ENCODE measurements at regions not wholly inside any gene's neighbourhood (a gene's known extent, or its start where the extent isn't known, plus 50 kb on each side); places are given as distances from the start of the nearest gene placed in this dataset.

DNA sequence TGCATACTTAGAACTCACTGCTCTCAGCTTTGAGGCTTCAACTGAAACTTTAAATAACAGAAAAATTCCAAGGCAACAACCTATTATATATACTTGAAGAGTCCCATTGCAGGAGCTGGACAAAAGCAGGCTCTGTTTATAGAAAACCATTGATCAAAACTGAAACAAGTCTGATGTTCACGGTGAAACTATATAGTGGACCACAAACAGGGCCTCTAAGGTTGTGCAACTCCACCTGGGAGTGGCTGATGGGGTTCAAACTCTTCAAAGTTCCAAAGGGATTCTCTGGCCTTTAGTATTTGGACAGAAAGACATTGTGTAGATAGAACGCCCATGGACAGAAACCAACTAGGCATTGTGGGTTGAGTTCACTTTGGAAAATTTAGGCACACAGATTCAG lies 140.3 kb downstream of the ZC3H11B start:
- DNase-seq, result no peak

DNA sequence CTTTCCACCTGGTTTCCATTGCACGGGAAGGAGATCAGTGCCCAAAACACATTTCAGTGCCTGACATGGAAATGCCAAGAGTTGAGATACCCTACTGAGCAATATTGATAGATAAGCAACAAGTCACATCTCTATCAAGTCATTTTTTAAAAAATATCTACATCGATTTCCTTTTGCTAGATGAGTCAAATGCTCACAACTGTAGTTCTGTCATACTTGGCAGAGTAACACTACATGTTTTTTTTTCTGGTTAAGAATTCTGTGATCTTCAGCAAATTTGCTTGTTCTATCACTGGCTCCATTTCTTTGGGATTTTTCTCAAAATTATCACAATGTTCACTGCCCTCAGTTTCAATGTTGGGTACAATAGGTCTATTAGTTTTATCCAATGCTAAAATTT lies 145.4 kb downstream of the ZC3H11B start:
- no peak for DNase-seq

DNA sequence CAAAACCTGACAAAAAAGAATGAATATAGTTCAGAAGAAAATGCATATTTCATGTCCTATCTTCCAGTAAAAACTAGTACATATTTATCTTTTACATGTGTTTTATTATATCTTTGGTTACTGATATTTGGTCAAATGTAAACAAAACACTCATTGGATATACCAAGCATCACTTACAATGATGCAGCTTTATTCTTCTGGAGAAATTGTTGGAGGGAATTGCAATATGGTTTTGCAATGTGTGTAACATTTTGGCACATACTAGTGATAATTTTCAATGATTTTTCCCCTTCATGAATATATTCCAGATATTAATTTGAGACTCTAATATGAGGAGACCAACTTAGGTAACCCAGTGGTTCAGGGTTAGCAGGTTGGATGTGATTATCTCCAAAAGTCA lies 146.1 kb downstream of the ZC3H11B start:
- no peak for DNase-seq

DNA sequence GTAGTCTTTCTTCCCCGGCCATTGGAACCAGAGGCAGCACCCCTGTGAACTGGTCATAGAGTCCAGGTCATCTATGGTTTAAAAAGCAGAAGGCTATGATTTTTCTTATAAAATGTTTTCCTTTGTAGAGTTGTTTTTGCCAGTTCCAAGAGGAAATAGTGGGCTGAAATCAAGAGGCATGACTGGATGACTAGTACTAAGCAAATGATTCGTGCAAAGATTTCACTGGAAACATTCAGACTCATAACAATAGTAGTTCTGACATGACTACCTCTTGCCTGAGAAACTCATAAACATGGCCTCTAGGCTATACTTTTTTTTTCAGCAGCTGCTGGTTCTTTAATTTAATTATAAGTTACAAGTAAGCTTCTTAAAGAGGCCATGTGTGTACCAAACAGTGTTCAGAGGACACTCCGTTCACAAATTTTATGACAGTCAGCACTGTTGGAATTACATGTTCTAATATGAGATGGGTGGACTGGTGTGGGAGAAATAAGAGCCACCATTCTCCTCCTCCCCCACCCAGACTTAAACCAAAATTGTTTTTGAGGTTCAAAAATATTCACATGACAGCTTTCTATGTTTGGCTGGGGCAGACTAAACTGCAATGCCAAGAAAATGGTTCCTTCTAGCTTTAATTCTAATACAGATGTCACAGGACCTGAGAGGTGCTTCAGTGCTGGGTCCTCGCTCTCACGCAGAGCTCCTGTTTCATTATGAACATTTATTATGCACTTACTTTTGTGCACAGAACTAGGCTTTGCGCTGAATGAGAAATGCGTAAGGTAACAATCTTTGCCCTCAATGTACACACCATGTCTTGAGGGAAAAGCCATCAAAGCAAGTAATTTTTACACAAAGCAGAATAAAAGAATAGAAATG lies 147.5 kb downstream of the ZC3H11B start:
- no peak for DNase-seq

DNA sequence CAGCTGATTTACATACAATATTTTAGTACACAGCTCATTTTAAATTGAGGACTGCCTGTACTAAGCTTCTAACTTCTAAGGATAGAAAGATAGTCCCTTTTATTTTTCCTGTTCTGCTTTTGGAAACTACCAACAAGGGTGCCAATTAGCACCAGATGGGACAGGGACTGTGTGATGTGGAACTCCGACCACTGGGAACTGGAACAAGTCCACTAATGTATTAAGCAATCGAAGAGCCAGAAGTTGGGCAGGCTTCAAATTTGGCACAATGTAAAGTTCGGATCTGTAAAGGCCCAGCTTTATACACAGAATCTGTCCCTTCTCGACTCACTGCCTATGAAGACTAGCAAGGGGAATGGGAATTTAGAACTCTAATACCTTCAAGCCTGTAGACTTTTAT lies 149.3 kb downstream of the ZC3H11B start:
- DNase-seq, result no peak

DNA sequence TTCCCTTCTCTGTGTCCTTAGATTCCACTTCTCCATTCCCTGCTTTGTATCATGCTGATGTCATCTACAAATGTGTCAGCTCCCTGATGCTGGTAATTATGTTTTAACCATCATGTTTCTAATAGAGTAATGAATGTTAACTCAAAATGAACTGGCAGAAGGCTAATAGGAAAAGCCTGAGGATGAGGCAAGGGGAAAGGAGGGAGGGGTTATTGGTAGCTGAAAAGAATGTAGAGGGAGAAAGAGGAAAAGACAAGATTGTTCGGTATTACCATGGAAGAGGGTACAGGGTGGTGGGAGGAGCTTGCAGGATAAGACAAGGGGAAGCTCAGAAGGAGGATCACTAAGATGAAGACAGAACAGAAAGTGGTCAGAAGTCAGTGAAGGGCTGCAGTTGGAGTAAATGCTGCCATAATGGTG lies 150.9 kb downstream of the ZC3H11B start:
- DNase-seq, result no peak

DNA sequence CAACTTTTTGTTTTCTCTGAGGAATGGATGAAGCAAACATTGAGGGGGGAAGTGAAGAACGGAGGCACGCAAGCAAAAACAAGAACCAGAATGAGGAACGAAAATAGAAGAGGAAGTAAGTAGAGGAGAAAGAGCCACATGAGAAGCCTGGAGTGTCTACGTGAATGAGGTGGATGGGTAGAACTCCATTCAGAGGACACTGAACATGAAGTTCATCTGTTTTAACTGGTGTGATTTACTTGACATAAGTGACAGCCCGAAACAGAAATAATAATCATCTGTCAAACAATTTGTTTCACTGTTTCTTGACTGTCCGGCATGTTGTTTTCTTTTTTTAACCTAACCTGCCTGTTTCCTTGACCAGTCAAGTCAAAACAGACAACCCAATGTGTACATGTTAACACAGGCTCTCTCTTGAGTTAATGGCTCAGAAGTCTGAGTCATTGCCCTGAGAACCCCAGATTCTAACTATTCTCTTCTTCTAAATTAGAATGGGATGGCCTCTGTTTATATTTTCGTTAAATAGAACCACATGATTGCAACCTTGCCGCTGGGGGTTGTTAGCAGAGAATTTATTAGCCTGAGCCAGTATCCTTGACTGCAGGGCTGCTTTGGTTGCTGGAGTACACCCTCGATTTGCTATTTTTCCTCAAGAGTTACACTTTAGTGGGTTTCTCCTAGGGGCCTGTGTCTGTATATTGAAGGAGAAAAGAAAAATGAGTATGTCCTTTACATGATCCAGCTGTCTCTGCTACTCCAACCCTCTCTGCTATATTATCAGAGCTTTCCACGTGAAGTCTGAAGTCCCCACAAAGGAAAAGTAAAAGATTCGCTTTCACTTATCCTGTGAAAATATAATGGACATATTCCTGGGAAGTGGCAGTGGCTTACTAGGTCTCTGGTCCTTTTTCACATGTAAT lies 151.7 kb downstream of the ZC3H11B start:
- DNase-seq, result no peak

DNA sequence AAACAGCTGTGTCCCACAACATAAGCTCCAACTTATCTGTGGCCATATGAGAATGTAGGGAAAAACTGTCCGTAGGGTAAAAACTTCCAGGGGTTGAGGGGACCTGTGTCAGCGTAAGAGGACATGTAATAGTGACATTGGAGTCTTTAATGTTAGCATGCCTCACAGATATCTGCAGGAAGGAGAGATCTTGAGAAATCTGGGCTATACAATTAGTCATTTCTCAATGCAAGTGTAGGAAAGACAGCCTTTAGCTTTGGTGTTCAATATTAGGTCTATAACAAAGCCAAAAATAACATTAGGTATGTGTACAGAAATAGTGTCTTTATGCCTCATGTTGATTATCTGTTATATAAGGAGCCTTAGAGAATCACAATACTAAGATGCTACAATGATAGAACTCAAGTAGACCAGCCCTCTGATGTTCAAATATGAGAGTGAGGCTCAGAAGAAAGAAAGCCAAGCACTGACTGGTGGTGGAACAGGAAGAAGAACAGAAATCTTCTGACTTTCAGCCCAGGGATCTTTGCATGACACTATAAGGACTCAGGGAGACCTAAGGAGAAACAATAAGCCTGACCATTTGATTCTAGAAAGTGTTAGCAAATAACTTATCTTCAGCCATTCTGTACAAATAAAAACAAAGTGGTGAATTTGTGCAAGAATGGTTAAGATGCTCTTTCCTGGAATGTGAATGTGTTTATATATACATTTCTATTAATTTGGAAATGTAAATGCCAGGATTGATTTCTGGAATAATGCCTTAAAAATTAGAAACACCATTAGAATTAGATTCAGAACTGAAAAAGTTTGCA lies 152.6 kb downstream of the ZC3H11B start:
- DNase-seq, result no peak

DNA sequence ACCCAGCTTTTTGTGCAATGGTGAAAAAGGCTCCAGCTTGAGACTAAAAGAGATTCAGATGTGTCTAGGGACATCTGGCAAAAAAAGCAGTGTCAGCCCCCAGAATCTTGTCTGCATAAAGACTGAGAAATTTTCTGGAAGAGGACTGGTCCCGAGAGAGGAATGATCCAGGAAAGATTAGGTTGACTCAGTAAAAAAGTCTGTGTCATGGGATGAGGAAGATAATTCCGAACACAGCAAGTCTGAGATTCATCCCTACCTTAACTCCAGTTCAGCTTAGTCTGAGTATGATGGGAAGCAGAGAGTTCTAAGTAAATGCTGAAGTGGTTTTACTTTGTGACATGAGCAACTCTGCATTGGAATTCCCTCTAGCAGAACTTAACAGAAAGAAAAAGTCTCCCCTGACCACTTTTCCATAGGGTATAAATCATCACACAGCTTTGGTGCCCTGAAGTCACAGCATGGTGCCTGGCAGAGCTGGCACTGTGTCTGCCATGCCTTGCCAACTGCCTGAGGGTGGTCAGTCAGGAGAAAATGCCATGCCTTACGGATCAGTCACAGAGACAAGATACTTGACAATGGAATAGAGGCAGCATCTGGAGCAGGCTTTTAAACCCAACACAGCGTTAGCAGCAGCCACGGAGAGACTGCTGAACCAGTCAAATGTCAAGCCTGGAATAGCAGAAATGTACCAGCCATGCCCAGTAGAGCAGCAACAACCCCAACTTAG lies 153.4 kb downstream of the ZC3H11B start:
- DNase-seq, result no peak

DNA sequence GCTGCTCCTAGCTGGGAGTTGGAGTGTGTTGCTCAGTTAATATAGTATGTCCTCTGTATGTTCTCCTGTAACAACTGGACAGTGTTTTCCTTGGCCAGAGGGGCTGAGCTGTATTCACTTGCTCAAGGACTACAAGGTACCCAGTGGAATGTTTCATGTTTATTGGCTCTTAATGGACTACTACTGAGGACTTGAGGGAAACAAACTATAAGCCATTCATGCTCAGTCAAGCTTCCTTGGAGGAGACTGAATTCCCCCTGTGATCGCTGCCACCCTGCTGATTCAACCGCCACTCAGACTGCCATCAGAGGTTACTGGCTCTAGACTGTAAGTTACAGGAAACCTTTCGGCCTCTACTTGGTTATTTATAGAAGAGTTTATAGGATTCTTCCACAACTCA lies 166.6 kb downstream of the ZC3H11B start:
- no peak for DNase-seq

DNA sequence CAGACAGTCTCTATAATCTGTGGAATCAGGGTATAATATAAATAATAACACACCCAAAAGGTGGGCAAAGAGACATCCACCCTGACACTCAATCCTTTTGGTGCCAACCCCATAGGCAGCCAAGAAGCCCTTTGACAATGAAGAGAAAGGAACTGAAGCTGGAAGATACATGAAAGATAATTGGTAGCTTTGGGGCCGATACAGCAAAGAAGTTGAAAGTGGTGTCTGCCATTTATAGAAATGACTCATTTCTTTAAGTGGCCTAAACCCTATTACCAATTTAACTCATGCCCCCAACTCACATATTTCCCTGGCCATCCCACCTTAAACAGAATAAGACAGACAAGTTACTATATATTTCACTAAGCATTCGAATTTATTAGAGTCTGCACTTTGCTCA lies 167.0 kb downstream of the ZC3H11B start:
- no peak for DNase-seq

DNA sequence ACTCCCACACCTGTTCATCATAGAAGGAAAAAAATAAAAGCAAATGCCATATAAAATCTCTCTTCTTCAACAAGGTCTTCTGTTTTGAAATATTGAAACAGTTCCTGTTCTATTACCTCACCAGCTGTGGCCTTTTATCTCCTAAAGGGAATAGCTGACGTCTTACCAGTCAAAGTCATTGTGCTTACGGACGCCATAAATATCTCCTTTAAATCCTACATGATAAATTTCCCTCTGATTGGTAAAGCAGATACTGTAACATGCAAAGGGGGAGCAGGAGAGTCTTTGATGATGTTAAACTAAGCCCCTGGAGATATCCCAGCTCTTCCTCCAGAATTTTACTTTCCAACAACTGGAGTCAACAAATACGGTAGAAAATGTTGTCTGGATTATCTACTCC lies 168.4 kb downstream of the ZC3H11B start:
- DNase-seq, result no peak

DNA sequence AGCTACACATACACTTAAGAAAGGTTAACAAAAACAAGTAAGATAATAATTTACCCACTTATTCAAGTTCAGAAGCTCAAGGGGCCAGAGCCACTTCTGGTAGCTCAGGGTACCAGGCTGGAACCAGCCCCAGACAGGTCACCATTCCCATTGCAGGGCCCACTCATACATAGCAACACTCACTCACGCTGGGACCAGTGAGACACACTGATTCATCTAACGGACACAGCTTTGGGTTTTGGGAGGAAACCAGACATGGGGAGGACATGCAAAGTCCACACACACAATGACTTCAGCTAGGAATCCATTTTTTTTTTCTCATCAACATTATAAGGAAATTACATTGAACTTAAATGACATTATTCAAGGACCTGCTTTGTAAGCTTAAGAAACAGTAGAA lies 169.1 kb downstream of the ZC3H11B start:
- DNase-seq, result no peak

DNA sequence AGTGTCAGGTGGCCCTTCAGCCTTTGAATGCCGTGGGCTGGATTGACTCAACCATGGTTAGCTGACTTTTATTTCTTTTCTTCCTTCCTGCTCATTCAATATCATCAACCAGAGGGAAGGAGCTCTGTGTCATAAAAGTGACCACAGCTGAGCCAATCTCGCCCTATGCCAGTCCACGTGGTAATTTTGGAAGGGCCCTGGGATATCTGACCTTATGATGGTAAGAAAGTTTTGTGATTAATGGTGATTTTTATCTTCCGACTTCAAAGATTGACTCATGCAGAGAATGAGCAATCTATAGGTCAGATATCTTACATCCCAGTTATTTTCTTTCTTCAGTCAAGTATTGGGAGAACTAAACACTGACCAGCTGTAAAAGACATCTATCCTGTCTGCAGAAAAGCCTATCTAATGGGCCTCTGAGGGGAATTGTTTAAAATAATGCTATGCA lies 170.3 kb downstream of the ZC3H11B start:
- DNase-seq, result no peak

DNA sequence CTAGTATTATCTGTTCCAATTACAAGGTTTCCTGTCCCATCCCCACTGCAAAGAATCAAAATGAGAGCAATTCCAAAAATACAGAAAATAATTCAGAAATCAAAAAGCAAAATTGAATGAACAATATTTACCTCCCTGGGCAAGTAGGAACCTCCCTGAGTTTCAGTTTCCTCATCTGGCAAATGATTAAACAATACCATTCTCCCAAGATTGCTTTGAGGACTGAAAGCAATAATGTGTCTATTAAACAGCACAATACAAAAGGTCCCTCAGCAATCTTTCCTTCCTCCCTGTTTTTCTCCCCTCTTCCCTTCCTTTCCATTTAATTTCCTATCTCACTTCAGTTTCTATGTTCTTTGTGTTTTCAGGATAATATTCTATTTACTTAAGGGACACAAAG lies 171.0 kb downstream of the ZC3H11B start:
- no peak for DNase-seq

DNA sequence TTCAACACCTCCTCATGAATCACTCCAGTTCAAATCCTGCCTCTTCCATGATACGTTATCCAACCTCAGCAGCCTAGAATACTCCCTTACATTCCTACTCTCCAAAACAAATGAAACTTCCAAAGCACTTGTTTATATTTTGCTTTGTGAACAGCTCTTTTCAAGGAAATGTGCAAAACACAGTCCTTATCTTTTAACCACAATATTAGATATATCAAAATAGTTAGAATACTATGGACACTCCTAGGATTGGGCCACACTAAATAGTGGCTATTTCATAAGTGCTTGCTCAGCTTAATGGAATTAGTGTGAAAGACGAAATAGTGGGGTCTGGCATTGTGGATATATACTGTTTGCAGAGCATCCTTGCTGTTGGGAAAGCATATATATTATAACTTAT lies 173.5 kb downstream of the ZC3H11B start:
- no peak for DNase-seq

DNA sequence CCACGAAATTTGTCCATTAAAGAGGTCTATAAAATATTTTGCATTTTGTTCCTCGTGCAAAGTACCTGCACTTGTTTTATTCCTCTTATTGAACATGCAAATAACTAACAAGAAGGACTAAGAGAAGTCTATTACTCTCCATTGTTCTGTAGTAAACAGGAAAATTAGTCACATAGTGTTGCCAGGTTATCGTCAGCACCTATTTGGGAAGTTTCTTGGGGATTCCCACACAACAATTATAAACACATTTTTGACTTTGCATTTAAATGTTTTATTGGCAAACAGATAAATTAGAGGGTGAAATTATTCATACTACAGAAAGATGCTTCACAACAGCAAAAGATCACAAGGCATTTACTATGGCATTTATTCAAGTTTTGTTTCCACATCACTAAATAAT lies 174.5 kb downstream of the ZC3H11B start:
- DNase-seq, result no peak

DNA sequence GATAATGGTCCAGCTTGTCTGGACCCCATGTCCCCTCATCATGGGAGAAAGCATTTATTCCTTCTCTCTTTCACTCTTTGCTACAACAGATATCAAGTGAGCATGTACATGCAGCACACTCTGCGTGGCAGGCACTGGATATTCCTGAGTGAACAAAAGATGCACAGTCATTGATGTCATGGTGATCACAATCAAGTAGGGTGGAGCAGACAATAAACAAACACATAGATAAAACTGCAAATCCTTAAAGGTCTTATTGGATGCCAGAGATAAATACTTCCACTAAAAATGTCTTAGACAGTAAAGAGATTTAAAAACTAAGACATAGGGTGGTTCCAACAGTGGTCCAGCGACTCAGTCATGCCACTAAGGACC lies 178.0 kb downstream of the ZC3H11B start:
- no peak for DNase-seq

DNA sequence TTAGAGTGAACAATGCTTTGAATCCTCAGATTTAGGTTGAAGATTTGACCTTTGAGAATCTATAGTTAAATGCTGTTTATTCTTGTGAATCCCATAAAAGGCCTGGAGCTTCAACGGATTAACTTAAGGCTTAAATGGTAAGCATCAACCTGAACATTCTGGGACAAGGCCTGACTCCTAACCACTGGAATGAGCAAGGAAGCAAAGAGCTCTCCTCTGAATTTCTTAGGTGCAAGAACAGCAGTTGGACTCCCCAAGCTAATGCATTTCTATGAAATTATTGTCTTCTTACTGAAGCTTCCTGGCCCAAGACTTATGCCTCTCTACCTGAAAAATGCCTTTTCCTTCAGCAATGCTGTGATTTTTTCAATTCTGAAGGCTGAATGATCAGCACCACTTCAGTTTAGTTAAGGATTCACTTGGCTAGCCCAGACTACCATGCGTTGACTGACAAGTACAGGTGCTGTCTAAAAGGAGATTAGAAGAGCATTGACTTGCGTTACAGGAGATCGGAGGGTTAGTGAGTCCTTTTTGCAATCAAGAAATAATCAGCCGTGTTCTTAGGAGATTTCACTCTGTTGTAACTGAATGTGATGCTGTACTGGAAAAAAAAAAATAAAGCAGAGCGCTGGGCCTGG lies 178.5 kb downstream of the ZC3H11B start:
- no peak for DNase-seq

DNA sequence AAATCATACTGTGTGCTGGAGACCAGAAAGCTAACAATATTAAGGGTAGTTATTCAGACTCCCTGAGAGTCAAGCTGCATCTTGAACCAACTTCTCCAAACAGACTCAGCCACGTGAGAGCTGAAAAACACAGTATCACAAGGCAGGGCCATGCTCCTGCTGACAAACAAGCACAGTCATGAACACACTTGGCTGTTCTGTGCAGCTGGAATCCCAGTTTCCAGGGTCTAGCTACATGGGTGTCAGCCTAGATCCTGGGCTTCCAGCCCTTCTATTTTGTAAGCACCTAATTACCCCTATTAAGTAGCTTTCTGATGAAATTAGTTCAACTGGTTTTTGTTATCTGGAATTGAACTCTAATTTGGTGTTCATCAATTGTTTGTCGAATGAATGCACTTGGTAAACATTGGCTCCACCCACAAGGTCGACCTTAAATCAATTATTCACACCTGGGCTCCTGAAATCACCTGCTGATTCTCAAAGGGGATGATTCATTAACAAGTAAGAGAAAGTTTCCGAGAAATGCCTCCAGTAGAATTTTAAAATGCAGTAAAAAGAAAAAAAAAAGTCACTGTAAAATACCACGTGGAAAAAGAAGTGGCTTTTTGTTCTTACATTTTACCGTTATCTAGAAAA lies 179.3 kb downstream of the ZC3H11B start:
- no peak for DNase-seq

DNA sequence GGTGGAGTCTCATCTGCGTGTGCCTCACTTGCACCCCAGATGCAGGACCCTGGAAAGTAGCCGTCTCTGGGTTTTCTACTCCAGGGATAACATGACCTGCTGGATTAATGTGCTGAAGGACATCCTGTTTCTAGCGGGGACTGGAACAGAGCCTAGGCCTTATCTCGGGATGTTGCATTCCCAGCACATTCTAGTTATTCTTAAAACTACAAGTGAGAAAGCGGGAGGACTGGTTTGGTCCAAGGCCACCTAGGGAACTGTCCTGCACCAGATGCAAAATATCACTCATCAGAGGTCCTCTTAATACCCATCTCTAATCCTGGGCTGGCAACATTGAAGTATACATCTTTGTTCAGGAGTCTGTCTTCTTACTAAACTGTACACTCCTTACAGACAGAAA lies 179.9 kb downstream of the ZC3H11B start:
- DNase-seq, result no peak

Data from activated naive CD4-positive, alpha-beta T cell treated with Interleukin-2 at 50 U/mL for 16 hours (primary cell).